ENCODE measurements at regions not wholly inside any gene's neighbourhood (a gene's known extent, or its start where the extent isn't known, plus 50 kb on each side); places are given as distances from the start of the nearest gene placed in this dataset.

DNA sequence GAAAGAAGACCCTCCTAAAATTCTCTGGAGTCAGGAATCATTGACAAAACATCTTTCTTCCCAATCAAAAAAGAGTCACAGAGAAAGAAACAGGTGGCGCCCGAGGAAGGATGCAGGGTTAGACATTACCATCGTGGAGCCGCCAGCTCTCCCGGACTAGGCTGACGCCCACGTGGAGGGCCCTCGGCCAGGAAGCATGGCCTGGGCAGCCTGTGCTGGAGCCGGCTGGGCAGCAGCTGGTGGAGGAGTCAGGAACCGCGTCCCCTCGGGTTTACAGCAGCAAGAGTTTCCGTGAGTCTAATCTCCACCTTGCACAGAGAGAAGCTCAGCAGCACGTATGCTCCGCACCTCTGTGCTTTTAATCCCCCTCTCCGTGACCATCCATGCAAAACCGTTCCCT, 533.7 kb upstream of the ATP11B start:
- intact Hi-C loops (cut with DNase I, micrococcal nuclease): loop anchor here in 1 of 2 donors (5.0 kb wide), 1 partner anchor 547 kb away; the partner anchor contains the start of gene SOX2
- ATAC-seq (peak; percentile 42), DNase-seq (peak in 1 of 2 donors; percentile 13)

DNA sequence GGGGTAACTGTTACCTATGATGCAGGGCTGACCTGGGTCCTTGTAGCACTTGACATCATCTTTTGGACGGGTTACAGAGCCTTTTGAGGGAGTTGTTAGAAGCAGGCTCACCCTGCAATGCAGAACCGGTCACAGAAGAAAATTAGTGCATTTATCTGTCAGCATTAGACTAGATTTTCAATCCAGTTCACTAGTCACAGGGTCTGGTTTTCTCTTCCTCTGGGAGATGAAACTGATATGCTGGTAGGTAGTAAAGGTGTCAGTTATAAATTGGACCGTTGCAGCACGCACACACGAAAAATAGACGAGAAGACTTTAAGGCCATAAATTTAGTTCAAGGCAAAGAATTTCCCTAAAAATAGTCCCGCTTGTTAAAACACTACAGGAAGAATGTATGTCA, 532.3 kb upstream of the ATP11B start:
- intact Hi-C loops (cut with DNase I, micrococcal nuclease): no loop called here
- ATAC-seq: no peak
- no peak for DNase-seq

DNA sequence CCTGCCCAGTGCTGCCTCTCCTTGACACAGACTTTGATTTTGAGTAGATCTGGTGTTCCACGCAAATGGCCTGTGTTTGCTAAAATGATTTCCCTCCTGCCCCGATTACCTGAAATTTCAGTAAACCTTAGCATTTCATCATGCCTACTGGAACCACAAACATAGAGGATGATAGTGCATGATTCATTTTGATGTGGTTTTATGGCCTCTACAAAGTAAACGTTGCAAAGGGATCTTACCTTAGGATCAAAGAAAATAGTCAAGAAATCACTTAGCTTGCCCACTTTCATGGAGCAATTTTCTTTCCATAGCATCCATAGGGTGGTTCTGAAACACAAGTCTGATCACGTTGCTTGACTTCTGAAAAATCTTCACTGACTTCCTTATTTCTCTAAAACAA, 524.6 kb upstream of the ATP11B start:
- DNase-seq (no peak), ATAC-seq (no peak)
- intact Hi-C loops (cut with DNase I, micrococcal nuclease): no loop called here

DNA sequence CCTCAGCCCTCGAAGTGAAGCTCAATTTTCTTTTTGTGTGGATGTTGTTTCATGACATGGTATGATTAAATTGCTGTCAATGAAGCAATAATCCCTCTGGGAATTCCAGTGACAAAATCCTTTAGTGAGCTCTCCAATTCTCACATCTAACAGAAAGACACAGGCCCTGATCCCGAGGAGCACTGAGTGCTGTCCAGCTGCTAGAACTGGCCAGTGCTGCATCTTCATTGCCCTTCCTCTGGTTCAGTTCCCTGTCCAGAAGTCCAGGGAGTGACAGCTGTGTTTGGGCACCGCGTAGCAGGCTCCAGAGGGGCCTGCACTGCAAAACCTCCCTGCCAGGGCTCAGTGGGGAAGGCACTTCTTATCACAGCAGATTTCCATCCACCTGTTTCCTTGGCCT, 516.8 kb upstream of the ATP11B start:
- ATAC-seq: no peak
- intact Hi-C loops (cut with DNase I, micrococcal nuclease): no loop called here
- no peak for DNase-seq

DNA sequence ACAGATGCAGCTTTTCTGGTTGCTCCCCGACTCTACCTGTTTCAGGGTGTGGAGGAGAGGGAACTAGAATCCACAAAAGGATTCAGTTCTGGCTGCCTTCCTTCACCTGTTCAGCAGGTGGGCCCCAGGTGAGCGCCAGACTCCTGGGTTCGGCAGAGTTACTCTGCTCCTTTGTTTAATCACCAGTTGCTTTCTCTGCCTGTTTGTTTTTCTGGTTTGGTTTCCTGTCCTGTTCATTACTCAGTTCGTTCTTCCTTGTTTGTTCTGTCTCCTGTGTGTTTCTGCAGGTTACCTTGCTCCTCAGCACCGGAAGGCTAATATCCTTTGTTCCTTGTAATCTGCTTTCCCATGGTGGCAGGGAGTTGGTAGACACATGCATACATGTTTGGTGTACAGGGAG, 508.5 kb upstream of the ATP11B start:
- intact Hi-C loops (cut with DNase I, micrococcal nuclease): no loop called here
- ATAC-seq: peak; percentile 88
- peak in 1 of 2 donors; percentile 7 for DNase-seq

DNA sequence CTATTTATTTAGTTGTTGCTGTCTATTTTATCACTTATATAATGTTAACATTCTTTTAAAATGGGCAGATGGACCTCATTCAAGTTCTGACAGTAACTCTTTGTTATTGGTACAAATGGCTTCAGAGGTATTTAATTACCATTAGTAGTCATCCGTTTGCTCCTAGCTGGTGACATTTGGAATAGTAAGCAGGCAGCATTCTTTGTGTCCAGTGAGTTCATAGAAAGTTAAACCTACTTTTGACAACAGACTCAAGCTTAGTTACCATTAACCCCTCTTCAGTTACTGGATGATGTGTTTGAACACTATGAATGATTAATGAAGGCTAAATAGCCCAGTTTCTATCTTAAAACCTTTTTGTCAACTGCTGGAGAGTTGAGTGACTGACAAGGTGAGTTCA, 500.7 kb upstream of the ATP11B start:
- intact Hi-C loops (cut with DNase I, micrococcal nuclease): no loop called here
- no peak for DNase-seq
- no peak for ATAC-seq

DNA sequence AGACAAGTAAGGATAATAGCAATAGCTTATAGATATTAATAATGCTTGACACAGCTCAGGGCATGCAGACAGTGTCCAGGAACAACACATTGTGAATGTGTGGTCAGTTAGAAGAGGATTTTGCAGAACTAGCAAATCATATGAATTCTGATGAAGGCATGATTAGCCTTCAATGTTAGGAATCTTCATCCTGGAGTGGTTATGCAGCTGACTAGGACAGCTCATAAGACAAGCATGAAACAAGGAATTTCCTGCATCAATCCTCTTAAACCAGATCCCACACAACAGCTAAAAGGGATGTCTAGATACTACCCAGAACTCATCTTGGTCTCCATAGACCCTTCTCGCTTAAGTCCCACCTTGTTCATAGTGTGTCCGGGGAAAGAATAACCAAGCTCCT, 499.0 kb upstream of the ATP11B start:
- intact Hi-C loops (cut with DNase I, micrococcal nuclease): no loop called here
- ATAC-seq: no peak

DNA sequence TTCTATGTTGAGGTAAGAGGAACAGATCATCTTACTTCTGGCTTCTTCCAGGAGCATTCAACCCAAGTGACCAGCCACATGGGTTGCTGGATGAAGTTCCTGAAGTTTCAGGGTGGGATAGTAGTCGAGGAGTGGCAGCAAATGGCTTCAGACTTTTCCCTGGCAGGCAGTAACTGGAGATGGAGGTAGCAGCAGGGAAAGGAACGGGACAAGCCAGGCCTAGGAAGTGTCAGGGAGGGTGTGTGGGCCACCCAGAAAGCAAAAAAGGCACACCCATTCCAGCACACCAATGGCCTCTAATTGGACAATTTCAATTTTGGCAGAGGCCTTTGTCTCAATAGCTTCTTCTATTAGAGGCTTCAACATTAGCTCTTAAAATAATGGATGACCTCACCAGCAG, 498.6 kb upstream of the ATP11B start:
- ATAC-seq (no peak), DNase-seq (no peak)
- intact Hi-C loops (cut with DNase I, micrococcal nuclease): no loop called here

More for the DNA sequence above, 499.0 kb upstream of the ATP11B start:
- no peak for DNase-seq

DNA sequence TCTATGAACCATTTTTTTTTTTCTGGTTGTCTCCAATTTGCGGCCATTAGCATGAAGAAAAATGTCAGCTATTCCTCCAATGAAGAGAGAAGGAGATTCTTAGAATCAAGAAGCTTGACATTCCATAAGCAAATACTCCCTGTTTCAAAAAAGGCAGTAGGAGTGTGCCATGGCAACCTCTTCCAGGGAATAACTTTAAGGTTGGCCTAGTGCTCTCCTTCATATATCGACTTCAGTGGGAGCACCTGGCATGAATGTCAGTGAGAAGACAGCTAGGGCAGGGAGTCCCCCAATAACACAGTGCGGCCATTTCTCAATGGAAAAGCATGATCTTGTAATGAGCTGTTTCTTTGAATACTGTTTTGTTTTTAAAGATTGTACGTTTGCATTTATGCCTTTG, 493.0 kb upstream of the ATP11B start:
- DNase-seq: no peak
- no peak for ATAC-seq
- intact Hi-C loops (cut with DNase I, micrococcal nuclease): no loop called here

DNA sequence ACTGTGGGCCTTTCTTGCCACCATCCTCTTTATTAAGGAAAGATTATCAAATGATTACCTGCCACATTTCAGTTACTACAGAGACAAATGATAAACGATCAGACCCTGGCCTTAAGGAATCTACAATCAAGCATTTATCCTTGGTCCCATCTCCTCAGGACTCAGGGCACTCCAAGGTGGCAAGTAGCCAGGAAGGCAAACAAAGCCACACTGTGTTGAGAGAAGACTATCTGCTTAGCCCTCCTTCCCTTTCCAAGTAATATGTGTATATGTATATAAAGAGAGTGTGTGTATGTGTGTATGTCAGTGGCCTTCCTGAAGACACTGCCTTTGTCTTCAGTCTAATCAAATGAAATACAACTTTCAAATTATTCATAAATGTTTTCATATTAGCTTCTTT, 490.1 kb upstream of the ATP11B start:
- ATAC-seq: no peak
- intact Hi-C loops (cut with DNase I, micrococcal nuclease): no loop called here
- no peak for DNase-seq

DNA sequence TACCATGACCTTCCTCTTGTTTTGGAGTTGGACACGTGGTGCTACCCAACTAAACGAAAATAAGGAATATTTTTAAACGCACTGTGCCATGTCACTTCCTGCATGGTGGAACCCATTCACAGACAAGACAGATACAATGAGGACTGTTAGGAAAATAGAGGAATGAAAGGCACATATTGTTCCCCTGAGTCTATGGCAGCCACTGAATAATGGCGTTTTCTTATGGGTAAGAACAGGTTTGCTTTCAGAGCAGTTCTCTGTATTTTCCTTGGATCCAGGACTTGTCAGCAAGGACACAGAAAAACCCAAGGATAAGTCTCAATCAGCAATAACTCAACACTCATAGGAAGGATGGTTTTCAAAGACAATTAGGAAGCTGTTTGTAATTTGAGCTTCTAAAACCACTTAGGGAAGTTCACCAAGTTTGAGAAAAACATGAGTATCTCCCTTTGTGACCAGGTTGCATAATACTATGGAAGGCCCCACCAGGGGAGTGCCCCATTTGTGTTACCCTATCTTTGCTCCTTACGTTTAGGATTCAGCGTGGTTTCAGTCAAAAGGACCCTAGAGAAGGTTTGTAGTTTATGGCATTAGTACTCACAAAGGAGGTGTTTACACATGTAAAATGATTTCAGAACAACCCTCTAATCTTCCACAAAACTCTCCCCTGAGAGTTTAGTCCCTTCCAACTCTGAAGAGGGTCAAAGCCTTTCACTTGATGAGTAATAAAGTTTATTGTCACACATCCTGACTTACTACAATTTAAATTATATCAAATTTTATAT, 487.2 kb upstream of the ATP11B start:
- intact Hi-C loops (cut with DNase I, micrococcal nuclease): no loop called here
- ATAC-seq: no peak
- DNase-seq: no peak

DNA sequence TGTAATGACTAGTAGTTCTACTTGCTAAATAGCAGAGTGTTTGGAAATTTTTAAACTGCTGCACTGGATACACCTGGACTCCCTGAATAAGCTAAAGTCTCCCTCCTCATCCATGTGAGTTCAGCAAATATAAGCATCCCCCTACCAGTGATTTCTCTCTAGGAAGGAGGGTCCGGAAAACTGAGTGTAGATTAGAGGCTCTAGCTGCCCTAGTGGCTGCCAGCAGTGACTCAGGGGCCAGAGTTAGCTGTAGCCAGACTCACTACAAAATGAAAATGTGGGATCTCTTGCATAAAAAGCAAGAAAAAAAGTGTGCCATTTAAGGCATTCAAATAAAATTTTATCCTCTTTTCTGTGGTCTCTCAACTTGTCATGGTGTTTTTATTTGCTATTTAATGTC, 485.0 kb upstream of the ATP11B start:
- DNase-seq (no peak), ATAC-seq (no peak)
- intact Hi-C loops (cut with DNase I, micrococcal nuclease): no loop called here

DNA sequence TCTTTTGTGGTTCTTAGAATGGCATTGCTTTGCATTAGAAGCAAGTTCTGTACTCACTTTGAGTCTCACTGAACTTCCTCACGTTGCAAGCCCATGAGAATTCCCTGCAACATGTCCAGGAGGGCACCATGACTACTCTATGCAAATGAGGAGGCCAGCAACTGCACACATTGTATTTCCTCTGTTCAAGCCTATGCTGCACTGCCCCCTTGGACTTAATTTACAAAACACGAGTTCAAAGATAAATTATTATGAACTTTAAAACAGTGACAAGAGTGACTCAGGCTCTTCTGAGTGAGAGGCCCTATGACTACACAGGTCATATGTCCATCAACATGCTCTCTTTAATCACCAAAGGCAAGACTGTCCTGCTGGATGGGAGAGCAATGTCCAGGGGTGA, 484.2 kb upstream of the ATP11B start:
- ATAC-seq (no peak), DNase-seq (no peak)
- intact Hi-C loops (cut with DNase I, micrococcal nuclease): no loop called here

DNA sequence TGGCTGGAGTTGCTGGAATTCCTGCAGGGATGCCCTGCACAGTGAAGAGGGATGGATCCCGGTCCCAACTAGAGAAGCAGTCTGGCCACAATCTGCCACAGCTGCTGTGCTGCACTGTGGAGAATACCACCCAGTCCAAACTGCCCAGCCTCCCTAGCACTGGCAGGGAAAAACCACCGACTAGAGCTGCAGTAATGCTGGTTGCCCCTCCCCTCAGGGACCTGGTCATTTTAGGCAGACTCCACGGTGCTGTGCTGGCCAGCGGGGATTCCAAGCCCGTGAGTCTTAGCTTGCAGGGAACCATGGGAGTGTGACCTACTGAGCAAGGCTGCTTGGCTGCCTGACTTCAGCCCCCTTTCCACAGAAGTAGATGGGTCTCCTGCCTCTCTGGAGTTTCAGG, 478.0 kb upstream of the ATP11B start:
- DNase-seq (no peak), ATAC-seq (no peak)
- intact Hi-C loops (cut with DNase I, micrococcal nuclease): no loop called here

DNA sequence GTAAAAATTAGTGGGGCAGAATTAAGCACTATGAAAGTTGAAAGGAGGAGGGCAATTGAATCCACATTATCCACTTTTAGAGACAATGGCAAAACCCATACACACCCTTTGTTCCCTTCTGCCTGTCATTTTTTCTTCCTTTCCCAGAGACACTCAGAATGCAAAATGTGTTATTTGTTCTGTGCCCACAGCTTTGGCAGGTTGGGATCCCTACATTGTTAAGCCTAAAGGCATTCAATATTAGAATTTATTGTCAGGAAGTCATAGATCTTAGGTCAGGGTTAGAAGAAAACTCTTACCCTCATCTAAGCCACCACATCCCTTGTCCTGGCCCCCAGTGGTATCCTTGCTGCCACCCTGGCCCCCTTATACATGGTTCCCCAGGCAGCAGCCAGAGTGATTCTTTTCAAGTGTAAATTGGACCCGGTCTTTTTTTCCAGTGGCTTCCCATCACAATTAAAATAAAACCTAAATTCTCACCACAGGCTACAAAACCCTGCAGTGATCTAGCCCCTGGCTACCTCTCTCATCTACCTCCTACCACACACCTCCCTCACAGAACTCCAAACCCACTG, 470.1 kb upstream of the ATP11B start:
- DNase-seq (no peak), ATAC-seq (no peak)
- intact Hi-C loops (cut with DNase I, micrococcal nuclease): no loop called here

DNA sequence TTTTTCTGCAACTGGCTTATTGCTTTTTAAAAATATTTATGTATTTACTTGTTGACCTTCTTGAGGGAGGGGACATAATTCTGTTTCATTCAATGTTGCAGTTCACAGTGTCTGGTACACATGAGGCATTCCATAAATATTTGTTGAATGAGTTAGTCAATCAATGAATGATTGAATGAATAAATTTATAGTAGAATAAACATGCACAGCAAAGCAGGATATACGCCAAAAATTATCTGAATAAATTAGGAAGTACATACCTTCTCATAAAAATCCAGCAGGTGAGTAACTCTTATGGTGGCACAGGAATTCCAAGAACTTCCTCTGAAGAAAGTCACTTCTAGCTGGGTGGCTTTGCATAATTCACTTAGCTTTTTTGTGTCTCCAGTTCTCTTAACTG, 469.4 kb upstream of the ATP11B start:
- ATAC-seq (no peak), DNase-seq (no peak)
- intact Hi-C loops (cut with DNase I, micrococcal nuclease): no loop called here

DNA sequence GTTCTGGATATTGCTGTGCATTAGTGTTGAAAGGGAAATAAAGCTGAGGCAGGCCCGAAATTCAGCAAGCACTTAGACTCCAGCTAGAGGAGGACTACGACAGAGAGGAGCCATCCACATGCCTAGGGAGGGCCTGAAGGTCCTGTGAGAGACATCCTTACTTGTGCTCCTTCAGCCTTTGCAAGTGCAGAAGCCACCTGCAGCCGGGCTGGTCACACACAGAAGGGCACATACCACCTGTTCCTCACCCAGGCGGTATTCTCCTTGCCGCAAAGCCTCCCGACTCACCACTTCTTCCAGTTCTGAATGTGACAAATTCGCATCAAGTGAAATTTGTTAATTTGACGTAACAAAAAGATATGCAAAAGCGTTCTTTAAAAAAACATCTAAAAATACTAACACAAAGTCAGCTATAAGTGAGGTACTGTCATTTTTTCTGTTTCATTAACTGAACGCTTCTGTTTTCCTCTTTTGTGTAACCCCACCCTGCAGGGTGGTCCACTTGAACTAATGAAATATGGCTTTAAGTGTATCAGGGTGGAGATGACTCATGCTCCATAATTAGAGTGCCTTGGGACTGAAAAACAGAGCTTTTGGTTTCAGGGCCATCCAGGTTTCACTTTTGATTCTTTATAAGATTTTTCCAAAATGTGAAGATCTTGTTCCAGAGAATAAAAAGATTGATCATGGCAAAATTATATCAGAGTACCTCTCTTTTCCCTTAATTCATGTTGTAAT, 467.9 kb upstream of the ATP11B start:
- ATAC-seq (no peak), DNase-seq (no peak)
- intact Hi-C loops (cut with DNase I, micrococcal nuclease): no loop called here

DNA sequence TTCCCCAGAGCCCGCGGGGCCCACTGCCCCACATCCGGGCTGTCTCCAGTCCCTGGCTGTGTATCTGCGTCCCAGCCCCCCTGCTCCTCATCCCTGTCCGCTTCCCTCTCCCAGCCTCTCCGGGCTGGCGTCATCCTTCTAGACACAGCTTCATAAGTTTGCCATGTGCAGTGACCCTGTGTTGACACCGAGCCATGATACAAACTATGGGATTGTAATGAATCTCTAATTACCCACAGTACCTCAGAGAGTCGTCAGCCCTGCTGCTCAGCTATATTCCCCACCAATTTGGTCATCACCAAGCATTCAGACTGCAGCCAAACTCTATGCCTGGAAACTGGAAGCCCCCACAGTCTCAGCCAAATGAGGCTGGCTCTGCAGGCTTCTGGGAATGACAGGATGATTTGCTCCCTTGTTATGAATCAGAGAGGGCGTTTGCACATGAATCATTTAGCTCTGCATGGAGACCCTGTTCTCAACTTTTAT, 466.1 kb upstream of the ATP11B start:
- ATAC-seq (no peak), DNase-seq (no peak)
- intact Hi-C loops (cut with DNase I, micrococcal nuclease): no loop called here

DNA sequence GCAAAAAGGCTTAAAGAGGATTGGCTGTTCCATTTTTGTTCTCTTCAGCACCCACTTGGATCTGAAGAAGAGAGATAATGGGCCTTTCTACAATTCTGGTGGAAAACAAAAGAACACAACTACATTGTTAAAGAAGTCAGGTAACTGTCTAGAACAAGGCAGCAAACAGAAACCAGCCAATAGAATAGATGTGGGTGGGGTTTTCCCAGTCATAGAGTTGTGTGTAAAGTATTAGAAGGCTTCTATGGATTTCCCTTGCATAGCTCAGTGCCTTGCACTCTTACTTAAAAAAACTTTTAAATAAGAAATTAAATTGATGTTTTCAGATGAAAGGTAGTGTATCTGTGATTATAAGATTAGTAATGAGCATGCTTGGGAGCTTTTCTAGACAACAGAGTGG, 462.7 kb upstream of the ATP11B start:
- intact Hi-C loops (cut with DNase I, micrococcal nuclease): no loop called here
- DNase-seq (no peak), ATAC-seq (no peak)

DNA sequence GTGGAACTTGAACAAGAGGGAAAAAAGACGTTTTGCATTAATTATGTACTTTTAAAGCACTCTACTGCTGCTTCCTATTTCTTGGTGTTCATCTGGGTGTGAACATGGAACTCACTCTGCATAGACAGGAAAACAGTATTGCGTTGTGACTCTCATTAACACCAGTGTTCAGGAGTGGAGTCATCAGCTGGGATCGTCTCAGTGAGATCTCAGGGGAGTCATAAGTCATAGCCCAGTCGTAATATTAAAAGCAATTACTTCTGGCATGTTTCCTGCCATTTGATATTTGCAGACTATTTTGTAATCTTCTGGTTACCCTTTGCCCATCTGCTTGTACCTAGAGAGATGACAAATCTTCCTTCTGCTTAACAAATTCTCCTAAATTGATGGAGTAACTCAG, 462.0 kb upstream of the ATP11B start:
- ATAC-seq (no peak), DNase-seq (no peak)
- intact Hi-C loops (cut with DNase I, micrococcal nuclease): no loop called here

Data from left colon (tissue), 2 donors.